GM12878 (cell line): ENCODE measurements at regions not wholly inside any gene's neighbourhood (a gene's known extent, or its start where the extent isn't known, plus 50 kb on each side); places are given as distances from the start of the nearest gene placed in this dataset.

Experiments
- ATAC-seq: fragments of 200-7000 bp; cut with Tn5 transposase; 3 replicates; pipeline ENCODE4 v1.9.1; 2020; ENCODE audit warnings: mild to moderate bottlenecking, moderate library complexity
- BruUV-seq: library from RNA; stranded (reverse); fragments of 400-500 nt; replicated peaks from 2 replicates; lab custom pipeline; 2021; lab: Mats Ljungman, UMichigan
- CTCF ChIA-PET: fragments of 300-600 bp; sonication (Branson Sonifier 250); formaldehyde crosslinking; extraction: SDS; loops from one replicate; lab custom pipeline; 2021; ENCODE audit warnings: inconsistent platforms; lab: Yijun Ruan, JAX
- POLR2A ChIA-PET: fragments of 350-600 bp; formaldehyde crosslinking; extraction: SDS; loops from one replicate; lab custom pipeline; 2021; ENCODE audit warnings: inconsistent platforms; lab: Charles Lee
- RAD21 ChIA-PET: fragments of 300-600 bp; sonication (Branson Sonifier 250); formaldehyde crosslinking; loops from one replicate; lab custom pipeline; 2023; ENCODE audit warnings: antibody characterized with exemption; ENCODE audit not compliant: unreplicated experiment; lab: Charles Lee
- SMC1A ChIA-PET: fragments of 300-600 bp; sonication (Branson Sonifier 250); formaldehyde crosslinking; loops from one replicate; lab custom pipeline; 2023; ENCODE audit not compliant: unreplicated experiment, uncharacterized antibody; lab: Charles Lee
- DNase-seq: peaks from one replicate; pipeline ENCODE4 v3.0.0-alpha.2; 2011; ENCODE audit warnings: low read depth, low spot score
- FAIRE-seq: peaks from 3 replicates; lab custom pipeline; 2011; peaks lifted over from hg19 to GRCh38; lab: Jason Lieb, UNC
- H2AFZ ChIP-seq: 2 replicates; pipeline ENCODE4 v1.6.0; 2011; ENCODE audit warnings: low read depth, low read length, control low read depth; ENCODE audit not compliant: control insufficient read depth
- H3K27ac ChIP-seq: 2 replicates; pipeline ENCODE4 v1.5.1; 2011; ENCODE audit warnings: control low read depth; ENCODE audit not compliant: control insufficient read depth, insufficient read depth
- H3K27me3 ChIP-seq, 2 experiments: replicated peaks in 1 of 2; 2 replicates each; pipeline versions ENCODE4 v1.6.0 to v1.6.1; 2011; ENCODE audit warnings: low read length in 1 of 2; ENCODE audit not compliant: control insufficient read depth in 2 of 2, insufficient read depth in 2 of 2
- H3K36me3 ChIP-seq, 2 experiments: 2 replicates each; pipeline ENCODE4 v1.5.1; 2011; ENCODE audit warnings: low read length in 1 of 2; ENCODE audit not compliant: control insufficient read depth in 2 of 2, insufficient read depth in 2 of 2
- H3K4me1 ChIP-seq: 2 replicates; pipeline ENCODE4 v1.6.1; 2011; ENCODE audit warnings: mild to moderate bottlenecking, low read length, moderate library complexity, mixed read lengths; ENCODE audit not compliant: control insufficient read depth, insufficient read depth
- H3K4me2 ChIP-seq: 2 replicates; pipeline ENCODE4 v1.6.0; 2011; ENCODE audit warnings: control low read depth; ENCODE audit not compliant: control insufficient read depth, insufficient read depth
- H3K4me3 ChIP-seq: fragments of 200-600 bp; sonication (generic); 2 replicates; pipeline ENCODE4 v1.5.1; 2016
- H3K79me2 ChIP-seq: 2 replicates; pipeline ENCODE4 v1.6.0; 2011; ENCODE audit warnings: low read length; ENCODE audit not compliant: control insufficient read depth, insufficient read depth
- H3K9ac ChIP-seq: 2 replicates; pipeline ENCODE4 v1.8.0; 2011; ENCODE audit warnings: low read length, control low read depth, mixed read lengths; ENCODE audit not compliant: control insufficient read depth, insufficient read depth
- H3K9me3 ChIP-seq: replicated peaks from 3 replicates; pipeline ENCODE4 v1.5.1; 2011; ENCODE audit warnings: mild to moderate bottlenecking, low read length; ENCODE audit not compliant: control insufficient read depth, insufficient read depth
- H4K20me1 ChIP-seq: 2 replicates; pipeline ENCODE4 v1.6.0; 2011; ENCODE audit not compliant: control insufficient read depth, insufficient read depth
- ATF7 ChIP-seq: fragments of 450-650 bp; IDR thresholded peaks from 2 replicates; pipeline ENCODE4 v1.6.1; 2016; ENCODE audit warnings: low read depth, mild to moderate bottlenecking
- EGR1 ChIP-seq, 2 experiments: IDR thresholded peaks; 1 replicate in 1 of 2; 2 replicates in 1 of 2; pipeline ENCODE4 v1.6.1; 2011 to 2012; ENCODE audit warnings: low read depth in 2 of 2, low read length in 2 of 2, borderline replicate concordance in 1 of 2, mild to moderate bottlenecking in 1 of 2, moderate library complexity in 1 of 2
- GATAD2B ChIP-seq: fragments of 450-650 bp; conservative IDR thresholded peaks from 2 replicates; pipeline ENCODE4 v1.6.1; 2017; ENCODE audit warnings: low read depth, mild to moderate bottlenecking, moderate library complexity
- HDAC2 ChIP-seq: fragments of 200-600 bp; sonication (generic); IDR thresholded peaks from 2 replicates; pipeline ENCODE4 v1.6.1; 2017
- IKZF1 ChIP-seq: fragments of 450-650 bp; conservative IDR thresholded peaks from 2 replicates; pipeline ENCODE4 v1.6.1; 2017; ENCODE audit warnings: antibody characterized with exemption, mild to moderate bottlenecking
- MYB ChIP-seq: fragments of 150-350 bp; IDR thresholded peaks from 2 replicates; pipeline ENCODE4 v1.6.1; 2014; ENCODE audit warnings: mild to moderate bottlenecking, low read depth, low read length, borderline replicate concordance
- NRF1 ChIP-seq: conservative IDR thresholded peaks from 2 replicates; pipeline ENCODE4 v1.6.1; 2011; ENCODE audit warnings: mild to moderate bottlenecking, low read depth, low read length, improper control_type of control experiment
- POU2F2 ChIP-seq: IDR thresholded peaks from 3 replicates; pipeline ENCODE4 v1.6.1; 2011; ENCODE audit warnings: low read depth, mild to moderate bottlenecking, low read length, borderline replicate concordance
- RBBP5 ChIP-seq: fragments of 200-600 bp; sonication (generic); conservative IDR thresholded peaks from 2 replicates; pipeline ENCODE4 v1.6.1; 2016
- YBX1 ChIP-seq: fragments of 450-650 bp; IDR thresholded peaks from 2 replicates; pipeline ENCODE4 v1.6.1; 2016; ENCODE audit warnings: antibody characterized with exemption
- ZNF622 ChIP-seq: fragments of 450-650 bp; IDR thresholded peaks from 2 replicates; pipeline ENCODE4 v1.6.1; 2017; ENCODE audit warnings: mild to moderate bottlenecking, inconsistent platforms
- WGBS: methylation state at CpG from one replicate; pipeline ENCODE4 v1.1.6; 2016; ENCODE audit warnings: low lambda C conversion rate; ENCODE audit not compliant: insufficient replicate concordance, insufficient coverage; ENCODE audit errors: missing lambda C conversion rate; 5-methylcytosine and 5-hydroxymethylcytosine counted together
- in situ Hi-C: fragments of 300-500 bp; cut with MboI; formaldehyde crosslinking; loops from 9 replicates; pipeline ENCODE4 v1.14.3; 2018; ENCODE audit warnings: mixed read lengths
- intact Hi-C: fragments of 100-400 bp; cut with micrococcal nuclease; formaldehyde crosslinking; loops from one replicate; pipeline ENCODE4 v1.14.2; 2022; ENCODE audit not compliant: unreplicated experiment
- TF ChIP-seq, protein P1 (sequence below): fragments of 450-650 bp; formaldehyde crosslinking; IDR thresholded peaks from 2 replicates; pipeline ENCODE4 v1.4.0; 2020; ENCODE audit warnings: mild to moderate bottlenecking, moderate library complexity
- TF ChIP-seq, protein P2 (sequence below): fragments of 450-650 bp; IDR thresholded peaks from 2 replicates; pipeline ENCODE4 v1.6.1; 2018; ENCODE audit warnings: borderline replicate concordance, mild to moderate bottlenecking; ENCODE audit not compliant: partially characterized antibody
- TF ChIP-seq, protein P3 (sequence below): IDR thresholded peaks from 2 replicates; pipeline ENCODE4 v1.6.1; 2012; ENCODE audit warnings: low read depth, low read length, improper control_type of control experiment

DNA sequence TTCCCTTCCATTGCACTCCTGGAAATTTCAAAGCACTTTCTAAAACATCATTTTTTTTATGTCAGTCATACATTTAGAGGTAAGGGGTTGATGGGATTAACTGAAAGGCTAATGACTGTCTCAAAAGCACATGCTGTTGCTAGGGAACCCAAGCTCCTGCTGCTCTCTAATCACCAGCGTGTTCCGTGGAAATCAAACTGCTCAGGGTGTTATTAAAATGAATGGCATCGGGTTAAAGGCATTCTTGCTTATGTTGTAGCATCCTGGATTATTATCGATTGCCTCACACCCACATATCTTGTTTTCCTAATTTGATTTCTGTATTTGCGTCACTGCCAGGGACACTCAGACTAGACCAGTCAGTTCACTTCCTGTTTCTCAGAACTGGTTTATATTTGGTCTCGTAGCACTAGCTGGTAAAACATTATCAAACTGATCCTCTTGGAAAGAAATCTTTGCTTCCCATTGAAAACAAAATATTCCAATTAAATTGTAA is 216.5 kb upstream of the MKLN1 start:
- H4K20me1 ChIP-seq = no peaks in the 10 kb centered on the region
- H2AFZ ChIP-seq = peak overlapping the region; percentile 82
- 1% methylated on average over 6 of the region's 6 CpGs for WGBS
- RAD21 ChIA-PET = interaction anchor here (0.8 to 5.8 kb wide), 8 partner anchors 12 to 192 kb away, joined by 3 to 136 read pairs (median 3); no protein-coding TSS in a partner anchor
- no peaks in the 10 kb centered on the region for H3K27me3 ChIP-seq
- H3K27ac ChIP-seq = peak overlapping the region; percentile 88
- BruUV-seq = no TSS peak
- ATAC-seq (peak; percentile 20), FAIRE-seq (peak; percentile 78), DNase-seq (no peak)
- no peaks in the 10 kb centered on the region for H3K9me3 ChIP-seq
- SMC1A ChIA-PET = interaction anchor here (0.9 to 6.0 kb wide), 9 partner anchors 12 to 217 kb away, joined by 3 to 152 read pairs (median 5); partner anchors contain the start of gene MKLN1
- H3K36me3 ChIP-seq = no peaks in the 10 kb centered on the region
- peak overlapping the region; percentile 88 for H3K9ac ChIP-seq
- in situ Hi-C loops = no loop called here
- intact Hi-C loops = no loop called here
- peaks cover 21% of the 10 kb centered on the region for H3K4me1 ChIP-seq
- peak overlapping the region; percentile 99 for H3K4me2 ChIP-seq
- peak overlapping the region; percentile 90 for H3K4me3 ChIP-seq
- POLR2A ChIA-PET = interaction anchor here (0.7 to 8.6 kb wide), 4 partner anchors 13 to 250 kb away, joined by 3 to 110 read pairs (median 5); no protein-coding TSS in a partner anchor
- peaks cover 29% of the 10 kb centered on the region for H3K79me2 ChIP-seq
- CTCF ChIA-PET = interaction anchor here (0.6 to 7.4 kb wide), 4 partner anchors 12 to 214 kb away, joined by 3 to 51 read pairs (median 4); no protein-coding TSS in a partner anchor
- no peak for TF ChIP-seq MYB
- no peak for TF ChIP-seq NRF1
- peak; percentile 60 for TF ChIP-seq ATF7
- peak; percentile 42; the same call in 1 of the 2 replicates for TF ChIP-seq GATAD2B
- no peak for TF ChIP-seq YBX1
- TF ChIP-seq, protein P1, sequence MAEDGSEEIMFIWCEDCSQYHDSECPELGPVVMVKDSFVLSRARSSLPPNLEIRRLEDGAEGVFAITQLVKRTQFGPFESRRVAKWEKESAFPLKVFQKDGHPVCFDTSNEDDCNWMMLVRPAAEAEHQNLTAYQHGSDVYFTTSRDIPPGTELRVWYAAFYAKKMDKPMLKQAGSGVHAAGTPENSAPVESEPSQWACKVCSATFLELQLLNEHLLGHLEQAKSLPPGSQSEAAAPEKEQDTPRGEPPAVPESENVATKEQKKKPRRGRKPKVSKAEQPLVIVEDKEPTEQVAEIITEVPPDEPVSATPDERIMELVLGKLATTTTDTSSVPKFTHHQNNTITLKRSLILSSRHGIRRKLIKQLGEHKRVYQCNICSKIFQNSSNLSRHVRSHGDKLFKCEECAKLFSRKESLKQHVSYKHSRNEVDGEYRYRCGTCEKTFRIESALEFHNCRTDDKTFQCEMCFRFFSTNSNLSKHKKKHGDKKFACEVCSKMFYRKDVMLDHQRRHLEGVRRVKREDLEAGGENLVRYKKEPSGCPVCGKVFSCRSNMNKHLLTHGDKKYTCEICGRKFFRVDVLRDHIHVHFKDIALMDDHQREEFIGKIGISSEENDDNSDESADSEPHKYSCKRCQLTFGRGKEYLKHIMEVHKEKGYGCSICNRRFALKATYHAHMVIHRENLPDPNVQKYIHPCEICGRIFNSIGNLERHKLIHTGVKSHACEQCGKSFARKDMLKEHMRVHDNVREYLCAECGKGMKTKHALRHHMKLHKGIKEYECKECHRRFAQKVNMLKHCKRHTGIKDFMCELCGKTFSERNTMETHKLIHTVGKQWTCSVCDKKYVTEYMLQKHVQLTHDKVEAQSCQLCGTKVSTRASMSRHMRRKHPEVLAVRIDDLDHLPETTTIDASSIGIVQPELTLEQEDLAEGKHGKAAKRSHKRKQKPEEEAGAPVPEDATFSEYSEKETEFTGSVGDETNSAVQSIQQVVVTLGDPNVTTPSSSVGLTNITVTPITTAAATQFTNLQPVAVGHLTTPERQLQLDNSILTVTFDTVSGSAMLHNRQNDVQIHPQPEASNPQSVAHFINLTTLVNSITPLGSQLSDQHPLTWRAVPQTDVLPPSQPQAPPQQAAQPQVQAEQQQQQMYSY = no peak
- TF ChIP-seq POU2F2 = 0 out of 3 replicates have a peak, but pooled peaks have one; percentile 19
- no peak for TF ChIP-seq EGR1 (IDR thresholded peaks at IDR 0.05; ENCODE audit: borderline replicate concordance in 1 of 2, low read depth in 2 of 2, low read length in 2 of 2)
- TF ChIP-seq, protein P2, sequence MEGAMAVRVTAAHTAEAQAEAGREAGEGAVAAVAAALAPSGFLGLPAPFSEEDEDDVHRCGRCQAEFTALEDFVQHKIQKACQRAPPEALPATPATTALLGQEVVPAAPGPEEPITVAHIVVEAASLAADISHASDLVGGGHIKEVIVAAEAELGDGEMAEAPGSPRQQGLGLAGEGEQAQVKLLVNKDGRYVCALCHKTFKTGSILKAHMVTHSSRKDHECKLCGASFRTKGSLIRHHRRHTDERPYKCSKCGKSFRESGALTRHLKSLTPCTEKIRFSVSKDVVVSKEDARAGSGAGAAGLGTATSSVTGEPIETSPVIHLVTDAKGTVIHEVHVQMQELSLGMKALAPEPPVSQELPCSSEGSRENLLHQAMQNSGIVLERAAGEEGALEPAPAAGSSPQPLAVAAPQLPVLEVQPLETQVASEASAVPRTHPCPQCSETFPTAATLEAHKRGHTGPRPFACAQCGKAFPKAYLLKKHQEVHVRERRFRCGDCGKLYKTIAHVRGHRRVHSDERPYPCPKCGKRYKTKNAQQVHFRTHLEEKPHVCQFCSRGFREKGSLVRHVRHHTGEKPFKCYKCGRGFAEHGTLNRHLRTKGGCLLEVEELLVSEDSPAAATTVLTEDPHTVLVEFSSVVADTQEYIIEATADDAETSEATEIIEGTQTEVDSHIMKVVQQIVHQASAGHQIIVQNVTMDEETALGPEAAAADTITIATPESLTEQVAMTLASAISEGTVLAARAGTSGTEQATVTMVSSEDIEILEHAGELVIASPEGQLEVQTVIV = no peak
- TF ChIP-seq RBBP5 = no peak
- peak; percentile 84 for TF ChIP-seq IKZF1
- no peak for TF ChIP-seq HDAC2
- no peak for TF ChIP-seq ZNF622
- TF ChIP-seq, protein P3, sequence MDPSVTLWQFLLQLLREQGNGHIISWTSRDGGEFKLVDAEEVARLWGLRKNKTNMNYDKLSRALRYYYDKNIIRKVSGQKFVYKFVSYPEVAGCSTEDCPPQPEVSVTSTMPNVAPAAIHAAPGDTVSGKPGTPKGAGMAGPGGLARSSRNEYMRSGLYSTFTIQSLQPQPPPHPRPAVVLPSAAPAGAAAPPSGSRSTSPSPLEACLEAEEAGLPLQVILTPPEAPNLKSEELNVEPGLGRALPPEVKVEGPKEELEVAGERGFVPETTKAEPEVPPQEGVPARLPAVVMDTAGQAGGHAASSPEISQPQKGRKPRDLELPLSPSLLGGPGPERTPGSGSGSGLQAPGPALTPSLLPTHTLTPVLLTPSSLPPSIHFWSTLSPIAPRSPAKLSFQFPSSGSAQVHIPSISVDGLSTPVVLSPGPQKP = no peak
